IPS DF 6.9 (cell line): ENCODE measurements at regions not wholly inside any gene's neighbourhood (a gene's known extent, or its start where the extent isn't known, plus 50 kb on each side); places are given as distances from the start of the nearest gene placed in this dataset.

Source experiments
- DNase-seq: peaks from one replicate; pipeline ENCODE4 v3.0.0-alpha.2; 2013; ENCODE audit warnings: low read depth, low spot score
- H3K27ac ChIP-seq: one replicate; pipeline ENCODE4 v1.5.1; 2013; ENCODE audit warnings: low read length, control low read depth
- H3K27me3 ChIP-seq: 2 replicates; pipeline ENCODE4 v1.6.1; 2013; ENCODE audit warnings: mild to moderate bottlenecking, low read length; ENCODE audit not compliant: control insufficient read depth, insufficient read depth
- H3K36me3 ChIP-seq: 2 replicates; pipeline ENCODE4 v1.6.1; 2013; ENCODE audit warnings: low read length; ENCODE audit not compliant: control insufficient read depth, insufficient read depth
- H3K4me1 ChIP-seq: 2 replicates; pipeline ENCODE4 v1.6.1; 2013; ENCODE audit warnings: low read length; ENCODE audit not compliant: control insufficient read depth, insufficient read depth
- H3K4me3 ChIP-seq: 2 replicates; pipeline ENCODE4 v1.5.1; 2013; ENCODE audit warnings: mild to moderate bottlenecking, low read length
- H3K9me3 ChIP-seq: 2 replicates; pipeline ENCODE4 v1.6.1; 2013; ENCODE audit warnings: low read length, inconsistent platforms; ENCODE audit not compliant: control insufficient read depth, insufficient read depth
- WGBS: extraction: QIAGEN DNeasy Blood & Tissue Kit; methylation state at CpG from one replicate; pipeline ENCODE4 v1.1.7; 2013; ENCODE audit warnings: mixed read lengths, missing lambda C conversion rate; ENCODE audit not compliant: insufficient read length, insufficient coverage; 5-methylcytosine and 5-hydroxymethylcytosine counted together

DNA sequence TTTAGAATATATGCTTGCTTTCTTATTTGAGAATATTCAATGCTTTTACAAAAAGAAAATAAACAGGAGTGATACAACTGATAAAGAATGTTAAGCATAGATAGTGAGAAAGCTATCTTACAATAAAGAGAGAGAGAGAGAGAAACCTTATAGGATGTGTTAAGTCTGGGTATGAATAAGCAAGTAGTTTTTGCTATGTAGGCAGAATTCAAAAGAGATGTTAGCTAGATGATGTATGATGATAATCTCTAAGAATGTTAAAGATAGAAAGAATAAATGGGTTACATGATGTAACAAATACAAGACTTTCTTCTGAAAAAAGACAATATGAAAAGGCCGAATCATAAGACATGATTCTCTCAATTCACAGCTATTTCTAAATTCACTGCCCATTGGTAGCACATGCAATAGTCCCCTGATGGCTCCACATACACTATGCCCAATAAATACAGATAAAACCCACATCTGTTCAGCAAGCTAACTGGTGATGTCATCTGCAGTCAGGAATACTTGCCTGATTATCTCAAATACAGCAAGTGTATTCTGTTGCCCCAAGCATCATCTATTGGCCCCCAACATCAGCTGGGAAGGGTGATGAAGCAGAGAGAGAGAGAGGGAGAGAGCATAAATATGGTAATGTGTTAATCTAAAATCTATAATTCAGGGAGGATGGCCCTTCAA is 169.2 kb upstream of the LYSMD4 start:
- H3K36me3 ChIP-seq = no peaks in the 10 kb centered on the region
- no peak overlapping the region for H3K27ac ChIP-seq
- H3K4me3 ChIP-seq = no peak overlapping the region
- no peaks in the 10 kb centered on the region for H3K9me3 ChIP-seq
- H3K27me3 ChIP-seq = no peaks in the 10 kb centered on the region
- no peak for DNase-seq
- no peaks in the 10 kb centered on the region for H3K4me1 ChIP-seq
- no CpG with 5 or more reads among the region's 1 CpG for WGBS

DNA sequence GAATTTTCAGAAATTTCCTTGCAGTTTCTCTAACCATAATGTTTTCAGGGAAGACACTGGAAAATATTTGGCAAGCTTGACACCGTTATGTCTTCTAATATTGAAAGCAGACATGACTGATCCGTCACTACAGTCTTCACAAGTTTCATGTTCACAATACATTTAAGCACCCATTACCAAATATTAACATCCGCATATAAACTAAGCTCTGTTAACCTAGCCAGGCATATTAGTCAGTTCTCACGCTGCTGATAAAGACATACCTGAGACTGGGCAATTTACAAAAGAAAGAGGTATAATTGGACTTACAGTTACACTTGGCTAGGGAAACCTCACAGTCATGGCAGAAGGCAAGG is 162.7 kb upstream of the LYSMD4 start:
- no peaks in the 10 kb centered on the region for H3K4me1 ChIP-seq
- DNase-seq = no peak
- WGBS = 100% methylated on average over 2 of the region's 4 CpGs
- H3K4me3 ChIP-seq = no peak overlapping the region
- H3K27me3 ChIP-seq = no peaks in the 10 kb centered on the region
- no peaks in the 10 kb centered on the region for H3K9me3 ChIP-seq
- H3K36me3 ChIP-seq = no peaks in the 10 kb centered on the region
- no peak overlapping the region for H3K27ac ChIP-seq

DNA sequence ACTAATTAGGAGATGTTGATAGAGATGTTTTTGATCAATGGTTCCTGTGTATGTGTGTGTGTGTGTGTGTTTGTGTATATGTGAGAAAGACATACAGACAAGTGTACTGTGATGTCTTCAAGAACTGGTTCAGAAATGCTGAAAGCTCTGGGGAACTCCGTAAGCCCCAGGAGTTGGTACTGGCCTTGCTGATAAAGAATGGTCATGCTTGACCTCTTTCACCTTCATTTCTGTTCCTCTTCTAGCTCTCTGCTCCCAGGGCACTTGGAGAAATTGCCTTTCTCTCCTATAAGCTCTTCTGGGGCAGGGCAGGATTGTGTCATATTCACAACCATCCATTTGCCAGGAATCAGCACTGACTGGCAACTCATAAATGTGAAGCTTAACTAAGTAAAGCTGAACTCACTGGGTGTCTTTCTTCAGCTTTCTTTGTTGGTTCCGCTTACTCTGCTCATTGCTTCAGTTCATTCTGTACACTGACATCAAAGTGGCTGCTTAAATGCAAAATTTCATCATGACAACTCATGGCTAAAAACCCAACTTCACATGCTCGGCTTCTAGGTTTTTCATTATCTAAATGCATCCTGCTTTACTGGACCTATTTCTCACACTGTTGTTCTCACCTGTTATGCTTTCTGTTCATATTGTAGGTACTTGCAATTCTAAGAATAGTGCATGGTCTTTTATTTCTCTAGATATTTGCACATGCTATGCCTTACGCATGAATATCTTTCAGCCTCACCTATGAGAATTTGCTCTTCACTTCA is 162.1 kb upstream of the LYSMD4 start:
- Histone ChIP-seq H3K4me3 (no peak overlapping the region), H3K27me3 (no peaks in the 10 kb centered on the region), H3K9me3 (no peaks in the 10 kb centered on the region), H3K4me1 (no peaks in the 10 kb centered on the region), H3K27ac (no peak overlapping the region), H3K36me3 (no peaks in the 10 kb centered on the region)
- DNase-seq = no peak
- no CpG with 5 or more reads among the region's 4 CpGs for WGBS

DNA sequence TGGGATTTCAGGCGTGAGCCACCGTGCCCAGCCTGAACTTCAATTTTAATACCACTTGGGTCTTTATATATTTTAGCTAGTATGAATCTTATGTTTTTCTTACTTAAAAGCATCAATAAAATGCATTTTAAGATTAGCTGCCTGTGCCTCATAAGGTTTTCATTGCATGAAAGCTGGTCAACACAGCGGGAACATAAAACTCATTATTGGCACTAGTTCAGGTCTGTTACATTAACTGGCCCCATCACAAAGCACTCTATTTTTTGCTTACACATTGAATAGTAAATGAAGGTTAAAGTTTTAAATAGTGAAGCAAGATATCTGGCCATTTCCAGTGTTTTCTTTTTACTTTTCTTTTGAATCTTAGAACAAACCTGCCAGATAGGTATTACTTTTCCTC is 145.6 kb upstream of the LYSMD4 start:
- H3K36me3 ChIP-seq = no peaks in the 10 kb centered on the region
- H3K27me3 ChIP-seq = no peaks in the 10 kb centered on the region
- no peaks in the 10 kb centered on the region for H3K4me1 ChIP-seq
- no peak for DNase-seq
- no peak overlapping the region for H3K27ac ChIP-seq
- no peaks in the 10 kb centered on the region for H3K9me3 ChIP-seq
- no CpG with 5 or more reads among the region's 3 CpGs for WGBS
- H3K4me3 ChIP-seq = no peak overlapping the region

- Histone ChIP-seq H3K4me1 (no peaks in the 10 kb centered on the region), H3K36me3 (no peaks in the 10 kb centered on the region), H3K4me3 (no peak overlapping the region), H3K9me3 (no peaks in the 10 kb centered on the region), H3K27ac (no peak overlapping the region), H3K27me3 (no peaks in the 10 kb centered on the region)
- no CpG with 5 or more reads among the region's 2 CpGs for WGBS
- no peak for DNase-seq
Measured at GRCh38 chr15:99873451-99873850, 140.2 kb upstream of the LYSMD4 start.

- no peak for DNase-seq
- Histone ChIP-seq H3K4me1 (no peaks in the 10 kb centered on the region), H3K36me3 (no peaks in the 10 kb centered on the region), H3K27ac (no peak overlapping the region), H3K4me3 (no peak overlapping the region), H3K27me3 (no peaks in the 10 kb centered on the region), H3K9me3 (no peaks in the 10 kb centered on the region)
- no CpG with 5 or more reads among the region's 3 CpGs for WGBS
Measured at GRCh38 chr15:99863550-99864198, 130.4 kb upstream of the LYSMD4 start.

- Histone ChIP-seq H3K4me3 (no peak overlapping the region), H3K36me3 (no peaks in the 10 kb centered on the region), H3K27ac (no peak overlapping the region), H3K27me3 (no peaks in the 10 kb centered on the region), H3K4me1 (no peaks in the 10 kb centered on the region), H3K9me3 (no peaks in the 10 kb centered on the region)
- WGBS = no CpG with 5 or more reads among the region's 1 CpG
- DNase-seq = no peak
Measured at GRCh38 chr15:99857836-99858235, 124.6 kb upstream of the LYSMD4 start.

GRCh38 chr15:99850517-99850916 is 117.3 kb upstream of the LYSMD4 start:
- no CpG with 5 or more reads among the region's 1 CpG for WGBS
- Histone ChIP-seq H3K4me1 (no peaks in the 10 kb centered on the region), H3K9me3 (no peaks in the 10 kb centered on the region), H3K27me3 (no peaks in the 10 kb centered on the region), H3K36me3 (no peaks in the 10 kb centered on the region), H3K4me3 (no peak overlapping the region), H3K27ac (no peak overlapping the region)
- DNase-seq = no peak

DNA sequence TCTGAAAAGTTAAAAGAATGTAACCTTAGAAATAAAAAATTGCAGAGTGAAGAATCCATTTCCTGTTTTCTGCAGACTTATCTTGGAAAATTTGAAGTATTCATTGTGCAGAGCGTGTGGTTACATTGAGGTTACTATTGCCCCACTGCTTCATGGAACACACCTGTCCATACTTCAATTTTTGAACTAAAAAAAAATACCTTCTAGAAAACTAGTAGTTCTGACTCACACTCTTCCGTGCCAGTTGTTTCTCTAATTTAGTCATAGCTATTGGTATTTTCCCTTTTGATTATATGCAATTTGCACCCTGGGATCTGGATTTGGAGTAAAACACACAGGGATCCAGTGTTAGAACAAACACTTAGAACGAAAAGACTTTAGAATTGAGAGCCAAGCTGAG is 111.8 kb upstream of the LYSMD4 start:
- no CpG with 5 or more reads among the region's 3 CpGs for WGBS

GRCh38 chr15:99844150-99844549 is 110.9 kb upstream of the LYSMD4 start:
- DNase-seq = no peak
- H3K9me3 ChIP-seq = no peaks in the 10 kb centered on the region
- H3K27ac ChIP-seq = no peak overlapping the region
- WGBS = no CpG with 5 or more reads among the region's 8 CpGs
- H3K4me1 ChIP-seq = no peaks in the 10 kb centered on the region
- H3K27me3 ChIP-seq = no peaks in the 10 kb centered on the region
- H3K36me3 ChIP-seq = no peaks in the 10 kb centered on the region
- no peak overlapping the region for H3K4me3 ChIP-seq

More for the DNA sequence above, 111.8 kb upstream of the LYSMD4 start:
- DNase-seq = no peak
- Histone ChIP-seq H3K9me3 (no peaks in the 10 kb centered on the region), H3K4me1 (no peaks in the 10 kb centered on the region), H3K36me3 (no peaks in the 10 kb centered on the region), H3K4me3 (no peak overlapping the region), H3K27me3 (no peaks in the 10 kb centered on the region), H3K27ac (no peak overlapping the region)
